Ecto neural progenitor cell (in vitro differentiated cells): ENCODE measurements at regions not wholly inside any gene's neighbourhood (a gene's known extent, or its start where the extent isn't known, plus 50 kb on each side); places are given as distances from the start of the nearest gene placed in this dataset.
"Not testable (repeated sequence)": the region's sequence is repeated elsewhere in the genome, so short reads cannot be mapped to it uniquely, and the experiment has no call there.

Experiments
- DNase-seq: peaks from one replicate; pipeline ENCODE4 v3.0.0-alpha.2; 2018; ENCODE audit warnings: low spot score

DNA sequence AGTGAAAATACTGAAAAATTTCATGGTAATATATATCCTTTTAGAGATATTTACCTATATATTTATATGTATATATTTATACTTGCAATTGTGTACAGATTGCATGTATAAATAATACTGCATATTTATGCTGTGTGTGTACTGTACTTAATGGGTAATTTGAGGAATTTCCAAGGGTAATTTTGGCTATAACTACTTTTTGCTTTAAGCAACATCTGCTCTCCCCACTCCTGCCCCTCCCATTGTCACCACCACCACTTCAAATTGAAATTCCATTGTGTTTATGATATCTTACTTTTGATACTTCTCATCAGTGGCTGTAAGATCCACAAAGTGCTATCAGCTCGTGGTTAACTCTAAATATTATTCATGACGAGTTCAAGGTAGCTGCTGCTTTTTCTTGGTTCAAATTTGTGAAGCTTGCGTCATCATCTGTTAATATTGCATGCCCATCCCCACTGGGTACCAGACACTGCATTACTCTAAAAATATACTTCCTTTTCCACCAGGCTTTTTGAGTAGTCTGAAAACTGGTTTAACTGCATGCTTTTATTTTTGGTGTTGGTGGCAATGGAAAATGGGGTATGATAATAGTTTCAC, 91.7 kb upstream of the MITF start:
- no peak for DNase-seq

DNA sequence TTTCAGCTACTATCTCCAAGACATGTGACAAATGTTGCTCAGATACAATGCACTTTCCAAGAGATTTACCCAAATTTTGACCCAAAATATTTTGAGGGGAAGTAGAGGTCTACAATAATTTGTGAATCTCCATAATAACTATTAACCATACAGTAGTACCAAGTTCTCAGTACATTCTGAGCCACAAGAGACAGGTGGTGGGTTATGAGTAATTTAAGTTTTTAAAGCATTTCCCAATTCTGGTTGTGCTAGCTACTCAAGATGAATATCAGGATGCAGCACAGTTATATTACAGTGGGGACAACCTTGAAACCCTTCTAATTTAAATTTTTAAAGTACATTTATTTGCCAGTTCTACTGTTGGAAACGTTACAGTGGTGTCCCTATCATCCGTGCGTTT, 92.2 kb upstream of the MITF start:
- DNase-seq, result no peak

GRCh38 chr3:69646287-69647067, 92.8 kb upstream of the MITF start:
- DNase-seq, result no peak

GRCh38 chr3:69642606-69643005, 96.7 kb upstream of the MITF start:
- DNase-seq, result no peak

DNA sequence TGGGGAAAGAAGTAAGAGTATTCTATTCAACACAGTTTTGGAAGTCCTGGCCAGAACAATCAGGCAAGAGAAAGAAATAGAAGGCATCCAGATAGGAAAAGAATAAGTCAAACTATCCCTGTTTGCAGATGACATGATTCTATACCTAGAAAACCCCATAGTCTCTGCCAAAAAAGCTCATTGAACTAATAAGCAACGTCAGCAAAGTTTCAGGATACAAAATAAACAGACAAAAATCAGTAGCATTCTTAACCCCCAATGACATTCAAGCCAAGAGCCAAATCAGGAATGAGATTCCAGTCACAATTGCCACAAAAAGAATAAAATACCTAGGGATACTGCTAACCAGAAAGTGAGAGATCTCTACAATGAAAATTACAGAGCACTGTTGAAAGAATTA, 99.4 kb upstream of the MITF start:
- no peak for DNase-seq

DNA sequence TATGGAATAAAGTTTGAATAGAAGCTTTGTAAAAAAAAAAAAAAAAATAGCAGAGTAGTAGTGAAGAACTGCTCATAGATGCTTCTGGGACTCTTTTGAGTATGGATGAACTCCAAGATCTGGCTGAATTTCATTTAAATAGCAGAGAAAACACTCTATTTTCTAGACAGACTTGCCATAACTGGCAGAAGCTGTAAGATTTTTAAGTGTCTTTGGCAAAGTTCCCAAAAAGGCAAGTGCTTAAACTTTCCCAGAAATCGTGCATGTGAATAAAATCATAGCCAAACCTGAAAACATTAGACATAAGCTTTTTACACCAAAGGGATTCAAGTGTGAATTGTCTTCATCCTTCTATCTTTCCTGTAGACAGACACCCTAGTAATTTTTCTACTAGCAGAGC, 110.3 kb upstream of the MITF start:
- no peak for DNase-seq

DNA sequence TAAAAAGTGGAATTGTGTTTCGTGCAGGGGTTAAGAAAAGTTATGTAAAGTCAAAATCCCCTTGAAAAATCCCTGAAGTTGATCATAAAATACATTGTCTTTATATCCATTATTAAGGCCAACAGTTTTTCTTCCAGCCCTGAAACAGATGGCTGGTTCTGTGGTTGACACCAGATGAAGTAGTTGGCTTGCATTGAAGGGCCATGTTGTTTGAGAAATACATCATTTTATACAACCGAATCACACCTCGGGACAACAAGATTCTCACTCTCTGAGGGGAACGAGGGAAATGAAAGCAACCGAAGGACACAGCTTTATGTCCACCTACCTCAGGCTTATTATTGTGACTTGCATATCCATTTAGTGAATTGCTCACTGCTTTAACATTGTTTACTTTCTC, 126.0 kb upstream of the MITF start:
- DNase-seq, result no peak

- DNase-seq, result no peak
These were observed 126.5 kb upstream of the MITF start for GRCh38 chr3:69612791-69613190.

GRCh38 chr3:69609566-69609965, 129.7 kb upstream of the MITF start:
- not testable (repeated sequence) for DNase-seq

GRCh38 chr3:69607466-69608305, 131.6 kb upstream of the MITF start:
- no peak for DNase-seq

GRCh38 chr3:69605867-69606266, 133.4 kb upstream of the MITF start:
- no peak for DNase-seq

DNA sequence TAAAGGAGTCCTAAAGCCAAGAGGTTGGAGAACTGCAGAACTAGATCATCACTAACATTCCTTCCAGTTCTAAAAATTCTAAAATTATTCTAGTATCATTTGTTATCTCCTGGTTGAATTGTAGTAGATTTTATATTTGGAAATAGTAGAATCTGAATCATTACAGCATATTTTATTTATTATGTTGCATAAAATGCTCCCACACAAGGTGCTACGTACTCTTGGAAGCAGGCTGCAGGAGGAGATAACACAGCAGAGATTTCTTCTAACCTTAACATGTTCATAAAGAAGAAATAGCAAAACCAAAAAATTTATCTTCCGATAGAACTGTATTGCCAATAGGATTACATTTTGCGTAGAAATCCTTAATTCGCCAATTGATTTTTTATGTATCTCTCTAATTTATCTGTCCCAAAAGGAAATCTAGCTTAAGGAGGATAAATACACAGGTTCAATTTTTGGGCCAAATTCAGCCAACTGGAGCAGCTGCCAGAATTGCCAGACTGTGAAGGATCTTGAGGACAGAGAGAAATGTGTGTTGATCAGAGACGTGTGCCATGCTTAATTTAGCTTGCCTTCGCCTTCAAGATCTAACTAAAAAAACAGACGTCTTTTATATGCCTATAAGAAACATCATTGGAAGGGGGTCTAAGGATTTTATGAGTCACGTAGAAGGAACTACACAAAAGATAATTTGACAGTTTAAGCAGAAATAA, 134.4 kb upstream of the MITF start:
- DNase-seq, result no peak

DNA sequence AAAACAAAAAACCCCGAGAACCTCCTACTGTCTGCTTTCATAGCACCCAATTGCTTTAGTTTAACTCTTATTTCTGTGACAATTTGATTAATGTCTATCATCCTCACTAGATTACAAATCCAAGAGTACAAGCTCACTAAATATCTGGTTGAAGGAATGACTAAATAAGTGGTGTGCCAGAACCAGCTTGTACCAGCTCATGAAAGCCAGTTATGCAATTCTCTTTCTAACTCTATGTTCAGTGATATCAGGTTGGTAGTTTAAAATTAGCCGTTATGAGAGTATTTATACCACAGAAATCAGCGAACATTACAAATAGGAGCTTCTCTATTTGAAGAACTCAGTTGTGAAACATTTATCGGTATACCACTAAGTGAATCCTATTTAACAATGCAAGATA, 137.2 kb upstream of the MITF start:
- no peak for DNase-seq

- DNase-seq, result no peak
These were observed 145.0 kb upstream of the MITF start for GRCh38 chr3:69594286-69594685.

- DNase-seq, result no peak
These were observed 148.0 kb upstream of the MITF start for GRCh38 chr3:69591164-69591736.

DNA sequence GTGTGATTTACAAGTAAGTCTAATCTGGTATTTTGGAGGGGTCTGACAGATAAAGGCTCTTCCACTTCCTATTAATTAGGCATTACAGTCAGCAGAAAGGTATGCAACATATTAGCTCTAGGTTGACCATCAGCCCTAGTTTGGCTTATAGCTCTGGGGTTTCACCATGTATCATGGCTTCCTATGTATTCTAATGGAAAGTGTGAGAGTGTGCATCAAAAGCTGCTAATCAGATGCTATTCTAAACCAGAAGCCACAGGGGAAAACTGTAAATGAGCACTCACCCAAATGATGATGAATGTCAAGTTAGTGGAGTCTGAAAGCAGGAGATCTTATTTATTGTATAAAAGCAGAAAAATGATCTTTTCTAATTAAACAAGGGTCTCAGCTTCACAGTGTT, 149.2 kb upstream of the MITF start:
- DNase-seq, result no peak

GRCh38 chr3:69588170-69588569, 151.1 kb upstream of the MITF start:
- no peak for DNase-seq

DNA sequence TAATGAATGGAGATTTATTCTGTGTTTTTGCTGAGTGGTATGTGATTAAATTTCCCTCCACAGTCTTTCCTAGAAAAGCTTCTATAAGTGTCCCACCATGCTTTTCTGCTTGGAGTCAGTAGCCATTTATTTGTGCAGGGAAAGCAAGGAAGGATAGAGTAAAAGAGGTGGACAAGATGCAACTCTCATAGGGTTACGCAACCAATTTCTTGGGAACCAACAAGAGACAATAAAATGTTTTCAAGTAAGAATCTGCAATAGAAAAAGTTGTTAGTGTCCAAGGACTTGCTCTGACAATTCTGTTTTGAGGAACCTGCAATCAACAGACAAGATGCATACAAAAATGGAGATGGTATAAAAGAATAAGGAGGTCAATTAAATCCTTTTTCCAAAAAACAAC, 153.8 kb upstream of the MITF start:
- no peak for DNase-seq

DNA sequence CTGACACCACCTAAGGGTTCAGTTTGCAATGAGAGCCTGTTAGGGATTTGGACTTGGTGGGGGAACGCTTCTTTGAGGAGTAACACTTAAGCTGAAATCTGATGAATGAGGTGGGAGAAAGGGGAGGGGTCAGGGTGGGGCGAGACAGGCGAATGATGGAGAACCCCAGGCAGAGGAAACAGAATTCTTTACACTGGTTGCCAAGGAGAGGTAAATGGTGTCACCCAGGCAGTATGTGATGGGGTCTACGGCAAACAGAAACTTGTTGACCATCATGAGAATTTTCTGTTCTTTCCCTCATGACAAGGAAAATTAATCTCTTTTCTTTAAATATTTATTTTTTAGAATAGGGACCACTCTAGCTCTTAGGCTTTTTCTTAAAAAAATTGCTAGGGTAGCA, 157.2 kb upstream of the MITF start:
- no peak for DNase-seq

DNA sequence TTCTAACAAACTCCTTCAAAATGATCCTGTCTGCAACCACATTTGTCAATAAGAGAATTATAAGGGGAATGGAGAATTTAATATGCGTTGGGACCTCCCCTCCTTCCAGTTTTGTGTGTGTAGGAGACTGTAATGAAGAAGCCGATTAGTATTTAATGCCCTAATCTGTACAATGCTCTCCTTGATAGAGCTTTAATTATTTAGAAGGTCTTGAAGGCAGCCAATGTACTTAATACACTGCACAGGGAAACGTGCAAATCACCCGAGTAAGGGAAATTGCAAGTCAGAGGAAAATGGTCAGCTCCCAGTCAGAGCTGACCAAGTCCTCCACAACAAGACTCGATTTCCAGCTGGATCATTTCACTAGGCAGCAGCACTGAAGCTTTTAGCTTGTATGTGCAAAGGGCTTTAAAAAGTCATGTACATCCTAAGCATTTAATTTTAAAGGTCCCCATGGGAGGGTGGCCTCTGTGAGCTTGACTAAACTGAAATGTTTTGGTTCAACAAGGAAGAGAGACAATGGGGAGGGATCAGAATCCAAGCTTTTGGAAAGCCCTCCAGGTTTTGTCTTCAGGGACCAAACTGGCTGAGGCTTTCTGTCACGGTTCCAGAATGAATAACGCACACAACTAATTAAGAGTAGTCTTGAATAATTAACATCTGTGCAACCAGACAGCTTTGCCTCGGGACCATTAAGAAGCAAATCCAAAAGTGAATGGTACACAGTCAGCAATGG, 159.8 kb upstream of the MITF start:
- DNase-seq, result no peak

DNA sequence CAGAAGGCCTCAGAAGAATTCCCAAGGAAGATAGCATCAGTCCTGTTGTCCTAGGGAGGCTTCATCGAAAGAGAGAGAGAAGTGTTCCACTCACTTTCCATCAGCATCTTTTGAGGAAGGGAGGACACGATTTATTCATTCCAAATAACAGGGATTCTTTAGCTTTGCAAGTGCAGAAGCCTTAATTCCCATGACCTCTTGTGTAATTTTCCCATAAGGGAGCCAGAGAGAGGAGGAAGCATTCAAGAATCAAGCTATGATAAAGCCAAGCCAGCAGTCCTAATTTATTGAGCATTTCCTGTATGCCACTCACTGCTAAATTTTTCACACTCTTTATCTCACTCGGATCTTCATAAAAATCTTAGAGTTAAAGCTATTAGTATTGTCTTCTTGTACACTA, 169.7 kb upstream of the MITF start:
- no peak for DNase-seq
